CD14-positive monocyte (primary cell): ENCODE measurements at regions not wholly inside any gene's neighbourhood (a gene's known extent, or its start where the extent isn't known, plus 50 kb on each side); places are given as distances from the start of the nearest gene placed in this dataset.
A peak's percentile ranks its signal among the peaks of the same experiment; 100 is the strongest.

Experiments
- DNase-seq, 3 donors: peaks; one replicate each; pipeline ENCODE4 v3.0.0-alpha.2; 2011 to 2022
- H2AFZ ChIP-seq: 2 replicates; pipeline ENCODE4 v1.6.0; 2012; ENCODE audit warnings: mild to moderate bottlenecking, low read depth, low read length, inconsistent platforms; ENCODE audit not compliant: insufficient read depth, poor library complexity, severe bottlenecking
- H3K27ac ChIP-seq, 2 donors: 1 replicate in 1 of 2; 2 replicates in 1 of 2; pipeline ENCODE4 v1.5.1; 2012 to 2013; ENCODE audit warnings: low read length in 2 of 2, control low read depth in 1 of 2, inconsistent platforms in 1 of 2, low read depth in 1 of 2, mild to moderate bottlenecking in 1 of 2
- H3K27me3 ChIP-seq, 2 donors: one replicate each; pipeline versions ENCODE4 v1.6.0 to v1.6.1; 2011 to 2013; ENCODE audit warnings: low read length in 2 of 2; ENCODE audit not compliant: control insufficient read depth in 2 of 2, insufficient read depth in 2 of 2
- H3K36me3 ChIP-seq, 2 donors: replicated peaks in 1 of 2; 1 replicate in 1 of 2; 2 replicates in 1 of 2; pipeline versions ENCODE4 v1.5.1 to v1.6.1; 2012 to 2013; ENCODE audit warnings: low read length in 2 of 2, control low read depth in 1 of 2, inconsistent platforms in 1 of 2, mild to moderate bottlenecking in 1 of 2; ENCODE audit not compliant: insufficient read depth in 2 of 2, control insufficient read depth in 1 of 2
- H3K4me1 ChIP-seq, 2 donors: 1 replicate in 1 of 2; 2 replicates in 1 of 2; pipeline versions ENCODE4 v1.5.1 to v1.6.1; 2012 to 2013; ENCODE audit warnings: low read length in 2 of 2, control low read depth in 1 of 2, inconsistent platforms in 1 of 2, mild to moderate bottlenecking in 1 of 2, moderate library complexity in 1 of 2; ENCODE audit not compliant: insufficient read depth in 2 of 2, control insufficient read depth in 1 of 2
- H3K4me2 ChIP-seq: replicated peaks from 2 replicates; pipeline ENCODE3; 2012; ENCODE audit warnings: low read length, moderate library complexity, mild to moderate bottlenecking; ENCODE audit not compliant: poor library complexity, severe bottlenecking; ENCODE audit errors: extremely low read depth
- H3K4me3 ChIP-seq, 3 experiments: fragments of 200-600 bp in 1 of 3; sonication (generic) in 1 of 3; replicated peaks in 1 of 3; 1 replicate in 2 of 3; 2 replicates in 1 of 3; pipeline ENCODE4 v1.5.1; 2011 to 2013; ENCODE audit warnings: low read length in 3 of 3, mild to moderate bottlenecking in 3 of 3, control low read depth in 2 of 3, low read depth in 2 of 3, inconsistent platforms in 1 of 3, moderate library complexity in 1 of 3
- H3K79me2 ChIP-seq: 2 replicates; pipeline ENCODE4 v1.6.0; 2012; ENCODE audit warnings: mild to moderate bottlenecking, control low read depth, inconsistent platforms, low read length, moderate library complexity; ENCODE audit not compliant: insufficient read depth
- H3K9ac ChIP-seq: 2 replicates; pipeline ENCODE4 v1.6.0; 2017; ENCODE audit warnings: low read length, mild to moderate bottlenecking; ENCODE audit not compliant: insufficient read depth, poor library complexity, severe bottlenecking
- H3K9me3 ChIP-seq, 2 donors: replicated peaks in 1 of 2; 1 replicate in 1 of 2; 2 replicates in 1 of 2; pipeline versions ENCODE4 v1.5.1 to v1.6.1; 2012 to 2013; ENCODE audit warnings: low read length in 2 of 2, control low read depth in 1 of 2; ENCODE audit not compliant: control insufficient read depth in 1 of 2, insufficient read depth in 1 of 2
- H4K20me1 ChIP-seq: 2 replicates; pipeline ENCODE4 v1.6.0; 2012; ENCODE audit warnings: mild to moderate bottlenecking, low read length, control low read depth, moderate library complexity; ENCODE audit not compliant: insufficient read depth
- H3K27ac Mint-ChIP-seq, 7 donors: one replicate each; pipeline ENCODE4 v1.8.0; 2020; ENCODE audit warnings: mild to moderate bottlenecking in 7 of 7, mixed read lengths in 7 of 7, moderate library complexity in 6 of 7, inconsistent platforms in 2 of 7
- H3K27me3 Mint-ChIP-seq, 3 donors: one replicate each; pipeline ENCODE4 v1.8.0; 2021 to 2022; ENCODE audit warnings: low read depth in 3 of 3, mild to moderate bottlenecking in 3 of 3, mixed read lengths in 3 of 3, moderate library complexity in 3 of 3, inconsistent platforms in 1 of 3
- H3K36me3 Mint-ChIP-seq, 2 donors: one replicate each; pipeline ENCODE4 v1.8.0; 2020; ENCODE audit warnings: mixed read lengths in 2 of 2, inconsistent platforms in 1 of 2, mild to moderate bottlenecking in 1 of 2
- H3K4me1 Mint-ChIP-seq: one replicate; pipeline ENCODE4 v1.8.0; 2020; ENCODE audit warnings: mild to moderate bottlenecking, mixed read lengths
- H3K4me3 Mint-ChIP-seq, 2 donors: one replicate each; pipeline ENCODE4 v1.8.0; 2020; ENCODE audit warnings: mild to moderate bottlenecking in 2 of 2, mixed read lengths in 2 of 2, moderate library complexity in 1 of 2
- H3K9me3 Mint-ChIP-seq, 7 donors: one replicate each; pipeline ENCODE4 v1.8.0; 2020 to 2022; ENCODE audit warnings: mixed read lengths in 7 of 7, mild to moderate bottlenecking in 6 of 7, moderate library complexity in 6 of 7, inconsistent platforms in 2 of 7
- CTCF ChIP-seq: fragments of 200-600 bp; IDR thresholded peaks from one replicate; pipeline ENCODE4 v1.8.0; 2022; ENCODE audit warnings: antibody characterized with exemption, mild to moderate bottlenecking
- WGBS: methylation state at CpG from one replicate; pipeline ENCODE4 v1.1.5; 2013; ENCODE audit warnings: missing lambda C conversion rate; ENCODE audit not compliant: insufficient coverage; 5-methylcytosine and 5-hydroxymethylcytosine counted together
- intact Hi-C, 2 donors: fragments of 100-400 bp; cut with micrococcal nuclease; formaldehyde crosslinking; loops; one replicate each; pipeline versions ENCODE4 v1.15.0 to v1.15.1; 2023

- Mint-ChIP-seq H3K27ac (no peak overlapping the region), H3K4me1 (peaks cover 43% of the 10 kb centered on the region), H3K27me3 (peaks cover 3 to 10% (median 3%) of the 10 kb centered on the region in 3 donors), H3K36me3 (peaks cover 0 to 2% of the 10 kb centered on the region in 2 donors), H3K9me3 (peaks cover 0 to 2% (median 0%) of the 10 kb centered on the region in 7 donors), H3K4me3 (no peak overlapping the region)
- Histone ChIP-seq H3K4me3 (no peak overlapping the region), H2AFZ (no peak overlapping the region), H3K79me2 (no peaks in the 10 kb centered on the region), H4K20me1 (no peaks in the 10 kb centered on the region), H3K9ac (no peak overlapping the region), H3K4me2 (no peak overlapping the region), H3K36me3 (no peaks in the 10 kb centered on the region), H3K9me3 (no peaks in the 10 kb centered on the region), H3K4me1 (peaks cover 22 to 23% of the 10 kb centered on the region in 2 donors), H3K27me3 (no peaks in the 10 kb centered on the region), H3K27ac (no peak overlapping the region)
- WGBS: no CpG with 5 or more reads among the region's 3 CpGs
- intact Hi-C loops: no loop called here
- DNase-seq: no peak
- TF ChIP-seq CTCF: no peak
These were observed 170.4 kb downstream of the ZFP36L2 start for GRCh38 chr2:43055985-43056384.

GRCh38 chr2:43055086-43055912 is 171.1 kb downstream of the ZFP36L2 start:
- no peak overlapping the region for H3K4me3 ChIP-seq
- H2AFZ ChIP-seq: no peak overlapping the region
- Mint-ChIP-seq H3K9me3 (no peaks in the 10 kb centered on the region), H3K27me3 (peaks cover 3 to 10% (median 4%) of the 10 kb centered on the region in 3 donors), H3K36me3 (peaks cover 0 to 3% of the 10 kb centered on the region in 2 donors), H3K27ac (peak overlapping the region in 1 of 7 donors; percentile 62), H3K4me3 (peak overlapping the region; percentile 3 to 38), H3K4me1 (peaks cover 43% of the 10 kb centered on the region)
- no peak for DNase-seq
- no peak overlapping the region for H3K4me2 ChIP-seq
- H3K27ac ChIP-seq: no peak overlapping the region
- H3K27me3 ChIP-seq: no peaks in the 10 kb centered on the region
- WGBS: 77% methylated on average over 15 of the region's 16 CpGs
- H3K4me1 ChIP-seq: peaks cover 20 to 24% of the 10 kb centered on the region in 2 donors
- no peaks in the 10 kb centered on the region for H3K79me2 ChIP-seq
- intact Hi-C loops: no loop called here
- no peaks in the 10 kb centered on the region for H3K36me3 ChIP-seq
- no peaks in the 10 kb centered on the region for H4K20me1 ChIP-seq
- no peak for TF ChIP-seq CTCF
- no peaks in the 10 kb centered on the region for H3K9me3 ChIP-seq
- no peak overlapping the region for H3K9ac ChIP-seq
